ENCODE measurements at regions not wholly inside any gene's neighbourhood (a gene's known extent, or its start where the extent isn't known, plus 50 kb on each side); places are given as distances from the start of the nearest gene placed in this dataset.

GRCh38 chr1:94714552-94714951 lies 105.6 kb upstream of the SLC44A3 start:
- TF ChIP-seq RARB (CRISPR knock-in tag; IDR thresholded peaks at IDR 0.05), result no peak
- no peak for TF ChIP-seq GLIS3 (CRISPR knock-in tag; IDR thresholded peaks at IDR 0.05)
- TF ChIP-seq ZFP30 (CRISPR knock-in tag; IDR thresholded peaks at IDR 0.05), result no peak
- TF ChIP-seq PATZ1 (CRISPR knock-in tag; IDR thresholded peaks at IDR 0.05; ENCODE audit: borderline replicate concordance), result no peak
- TF ChIP-seq ZNF8 (CRISPR knock-in tag; IDR thresholded peaks at IDR 0.05), result no peak
- no peak for TF ChIP-seq ARNTL (CRISPR knock-in tag; IDR thresholded peaks at IDR 0.05; ENCODE audit: borderline replicate concordance, low read depth)
- no peak for TF ChIP-seq TSHZ2 (CRISPR knock-in tag; IDR thresholded peaks at IDR 0.05)
- no peak for TF ChIP-seq CREB5 (CRISPR knock-in tag; IDR thresholded peaks at IDR 0.05; ENCODE audit: low read depth)
- TF ChIP-seq ESRRG (CRISPR knock-in tag; IDR thresholded peaks at IDR 0.05), result no peak
- TF ChIP-seq TCF4 (CRISPR knock-in tag; IDR thresholded peaks at IDR 0.05; ENCODE audit: borderline replicate concordance), result no peak
- no peak for TF ChIP-seq ZNF565 (CRISPR knock-in tag; conservative IDR thresholded peaks at IDR 0.05; ENCODE audit: low read depth)
- TF ChIP-seq ISL1 (CRISPR knock-in tag; IDR thresholded peaks at IDR 0.05), result no peak
- no peak for TF ChIP-seq ZNF70 (CRISPR knock-in tag; IDR thresholded peaks at IDR 0.05)
- TF ChIP-seq CSRNP3 (CRISPR knock-in tag; IDR thresholded peaks at IDR 0.05), result no peak
